ENCODE measurements at regions not wholly inside any gene's neighbourhood (a gene's known extent, or its start where the extent isn't known, plus 50 kb on each side); places are given as distances from the start of the nearest gene placed in this dataset.

GRCh38 chr12:89236748-89237383 lies 115.4 kb downstream of the DUSP6 start:
- TF ChIP-seq CTCF (IDR thresholded peaks at IDR 0.05; ENCODE audit: extremely low read depth, missing control alignments): no peak
- DNase-seq (ENCODE audit: low spot score): no peak

DNA sequence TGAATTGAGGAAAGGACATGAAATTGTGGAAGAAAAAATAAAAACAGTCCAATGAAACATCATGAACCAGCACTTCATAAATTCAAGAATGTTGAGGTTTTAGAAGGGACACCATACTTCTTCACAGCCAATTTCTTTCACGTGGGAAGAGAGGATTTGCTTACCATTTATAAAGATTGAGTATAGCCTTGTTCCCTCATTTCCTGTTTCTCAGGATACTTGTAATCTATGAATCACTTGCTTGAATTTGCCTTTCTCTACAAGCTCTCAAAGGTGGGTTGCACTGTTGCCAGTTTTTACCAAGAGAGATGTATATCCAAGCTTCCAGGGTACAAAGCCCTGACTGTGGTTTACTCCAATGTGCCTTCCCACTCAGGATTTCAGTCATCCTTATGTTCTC lies 116.1 kb downstream of the DUSP6 start:
- no peak for TF ChIP-seq CTCF (IDR thresholded peaks at IDR 0.05; ENCODE audit: extremely low read depth, missing control alignments)
- DNase-seq (ENCODE audit: low spot score): no peak

DNA sequence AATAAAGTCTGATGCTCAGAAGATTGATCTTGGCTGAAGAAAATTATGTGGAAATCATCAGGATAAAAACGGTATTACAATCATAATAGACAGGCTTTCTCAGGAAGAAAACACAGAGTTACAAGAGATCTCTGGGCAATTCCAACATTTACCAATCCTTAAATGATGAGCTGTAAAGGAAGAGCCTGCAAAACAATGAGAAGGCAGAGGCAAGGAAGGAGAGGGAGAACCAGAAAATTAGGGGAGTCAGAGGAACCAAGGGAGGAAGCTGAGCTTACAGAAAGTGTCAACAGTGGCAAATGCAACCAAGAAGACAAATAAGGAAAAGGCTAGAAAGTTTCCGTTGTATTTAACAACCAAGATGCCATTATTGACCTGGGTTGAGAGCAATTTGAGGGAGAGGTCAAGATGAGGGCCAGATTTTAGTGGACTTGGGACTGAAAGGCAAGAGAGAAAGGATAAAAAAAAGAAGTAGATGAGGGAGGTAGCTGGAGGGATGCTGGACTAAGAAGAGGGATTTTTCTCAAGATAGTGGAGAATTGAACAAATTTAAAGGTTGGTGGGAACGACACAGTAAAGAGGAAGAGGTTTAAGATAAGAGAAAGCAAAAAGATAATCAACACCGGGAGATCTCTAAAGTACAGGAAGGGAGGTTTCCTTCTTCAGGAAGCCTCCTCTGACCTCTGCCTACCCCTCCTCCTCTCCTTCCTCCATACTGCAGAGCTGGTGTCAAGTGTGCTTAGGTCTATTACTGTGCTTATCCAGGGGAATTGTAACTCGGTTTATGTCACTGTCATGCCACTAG lies 116.9 kb downstream of the DUSP6 start:
- DNase-seq (ENCODE audit: low spot score): no peak
- TF ChIP-seq CTCF (IDR thresholded peaks at IDR 0.05; ENCODE audit: extremely low read depth, missing control alignments): no peak

DNA sequence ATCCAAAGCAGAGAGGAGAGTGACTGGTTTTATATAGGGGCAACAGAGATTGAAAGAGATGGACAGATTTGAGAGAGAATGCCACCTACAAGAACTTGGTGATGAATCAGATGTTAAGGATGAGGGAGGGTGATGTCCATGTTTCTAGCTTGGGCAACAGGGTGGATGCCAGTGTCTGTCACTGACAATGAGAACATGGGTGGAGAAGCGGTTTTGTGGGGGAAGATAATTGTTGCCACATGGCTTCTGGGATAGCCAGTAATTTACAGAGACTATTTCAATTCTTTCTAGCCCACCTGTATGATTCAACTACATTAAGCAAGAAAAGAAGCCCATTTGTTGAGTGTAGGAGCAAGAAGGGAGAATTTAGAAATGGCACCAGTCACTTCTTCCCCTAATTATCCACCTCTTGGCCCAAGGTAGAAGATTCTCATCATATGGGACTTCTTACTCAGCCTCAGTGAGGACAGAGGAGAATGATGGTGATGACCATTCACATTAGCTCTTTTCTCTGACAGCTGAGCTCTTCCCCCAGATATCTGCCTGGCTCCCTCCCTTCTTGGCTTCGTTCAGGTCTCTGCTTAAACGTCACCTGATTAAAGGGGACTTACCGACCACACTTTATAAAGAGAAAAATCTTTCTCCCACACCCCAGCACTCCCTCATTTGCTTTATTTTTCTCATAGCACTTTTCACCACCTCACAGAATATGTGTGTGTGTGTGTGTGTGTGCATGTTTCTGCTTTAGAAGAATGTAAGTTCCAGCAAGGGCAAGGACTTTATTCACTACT lies 117.8 kb downstream of the DUSP6 start:
- no peak for DNase-seq (ENCODE audit: low spot score)
- TF ChIP-seq CTCF (IDR thresholded peaks at IDR 0.05; ENCODE audit: extremely low read depth, missing control alignments): no peak

DNA sequence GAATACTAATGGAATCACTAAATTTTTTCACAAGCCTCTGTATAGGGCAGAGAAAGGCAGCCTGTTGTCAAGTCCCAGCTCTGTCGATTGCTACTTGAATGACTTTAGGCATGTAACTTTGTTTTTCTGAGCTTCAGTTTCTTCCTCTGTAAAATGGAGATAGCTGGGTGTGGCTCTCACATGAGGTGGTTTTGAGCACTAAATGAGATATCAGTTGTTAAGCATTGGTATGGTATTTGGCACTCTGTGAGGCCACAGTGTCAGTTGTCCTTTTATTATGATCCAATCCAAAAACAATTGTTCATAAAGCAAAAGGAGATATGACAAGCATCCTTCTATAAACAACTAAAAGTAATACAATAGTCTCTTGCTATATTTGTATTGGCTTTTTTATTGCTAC lies 120.6 kb downstream of the DUSP6 start:
- DNase-seq (ENCODE audit: low spot score): no peak
- no peak for TF ChIP-seq CTCF (IDR thresholded peaks at IDR 0.05; ENCODE audit: extremely low read depth, missing control alignments)

GRCh38 chr12:89230376-89231315 lies 121.7 kb downstream of the DUSP6 start:
- TF ChIP-seq CTCF (IDR thresholded peaks at IDR 0.05; ENCODE audit: extremely low read depth, missing control alignments): no peak
- no peak for DNase-seq (ENCODE audit: low spot score)

Measured in GM20000 (cell line).